K562 (cell line): ENCODE measurements at regions not wholly inside any gene's neighbourhood (a gene's known extent, or its start where the extent isn't known, plus 50 kb on each side); places are given as distances from the start of the nearest gene placed in this dataset.

Source experiments
- ATAC-seq: fragments of 200-7000 bp; cut with Tn5 transposase; 3 replicates; pipeline ENCODE4 v1.9.1; 2020; ENCODE audit warnings: moderate library complexity
- BruUV-seq: library from RNA; stranded (reverse); fragments of 400-500 nt; replicated peaks from 2 replicates; lab custom pipeline; 2021; lab: Mats Ljungman, UMichigan
- CTCF ChIA-PET: fragments of 300-600 bp; formaldehyde crosslinking; extraction: SDS; loops from one replicate; lab custom pipeline; 2021; ENCODE audit warnings: low intra/inter-chr PET ratio; lab: Yijun Ruan, JAX
- POLR2A ChIA-PET: fragments of 300-600, 350-650 bp; sonication (Branson Sonifier 250); formaldehyde crosslinking; extraction: SDS; loops from one replicate; lab custom pipeline; 2021; ENCODE audit warnings: antibody characterized with exemption, inconsistent platforms; lab: Yijun Ruan, JAX
- DNase-seq, 4 experiments: peaks; one replicate each; pipeline versions ENCODE4 v3.0.0 to v3.0.0-alpha.2; 2011 to 2018; ENCODE audit warnings: low spot score in 3 of 4, mixed read lengths in 3 of 4; ENCODE audit errors: extremely low read depth in 1 of 4
- FAIRE-seq: peaks from 2 replicates; lab custom pipeline; 2011; peaks lifted over from hg19 to GRCh38; lab: Jason Lieb, UNC
- H2AFZ ChIP-seq: 2 replicates; pipeline ENCODE4 v1.6.0; 2011; ENCODE audit warnings: low read depth, low read length, control low read depth, inconsistent platforms
- H3K27ac ChIP-seq: fragments of 200-600 bp; 3 replicates; pipeline ENCODE4 v1.8.0; 2011; ENCODE audit warnings: low read depth, mild to moderate bottlenecking, control low read depth, inconsistent platforms, low read length, moderate library complexity, mixed read lengths; ENCODE audit errors: extremely low read depth
- H3K27me3 ChIP-seq, 2 experiments: fragments of 300-600 bp in 1 of 2; 2 replicates in 1 of 2; 3 replicates in 1 of 2; pipeline versions ENCODE4 v1.6.0 to v1.8.0; 2011; ENCODE audit warnings: inconsistent platforms in 2 of 2, low read length in 2 of 2, mild to moderate bottlenecking in 1 of 2, mixed read lengths in 1 of 2, moderate library complexity in 1 of 2; ENCODE audit not compliant: control insufficient read depth in 2 of 2, insufficient read depth in 2 of 2
- H3K36me3 ChIP-seq: fragments of 300-600 bp; 3 replicates; pipeline ENCODE4 v1.8.0; 2011; ENCODE audit warnings: mild to moderate bottlenecking, low read length, inconsistent platforms; ENCODE audit not compliant: control insufficient read depth, insufficient read depth
- H3K4me1 ChIP-seq, 2 experiments: fragments of 200-600 bp in 1 of 2; replicated peaks in 1 of 2; 2 replicates in 1 of 2; 3 replicates in 1 of 2; pipeline versions ENCODE4 v1.5.1 to v1.8.0; 2011; ENCODE audit warnings: inconsistent platforms in 2 of 2, low read length in 2 of 2, mild to moderate bottlenecking in 1 of 2, mixed read lengths in 1 of 2, moderate library complexity in 1 of 2; ENCODE audit not compliant: control insufficient read depth in 2 of 2, insufficient read depth in 2 of 2
- H3K4me2 ChIP-seq: 2 replicates; pipeline ENCODE4 v1.6.1; 2011; ENCODE audit warnings: low read length, control low read depth, inconsistent platforms, mixed read lengths; ENCODE audit not compliant: insufficient read depth
- H3K4me3 ChIP-seq: fragments of 200-600 bp; sonication (generic), shearing (Covaris generic); 2 replicates; pipeline ENCODE4 v1.5.1; 2016; ENCODE audit warnings: control low read depth, inconsistent platforms
- H3K79me2 ChIP-seq: fragments of 200-600 bp; 3 replicates; pipeline ENCODE4 v1.8.0; 2011; ENCODE audit warnings: low read length, inconsistent platforms; ENCODE audit not compliant: control insufficient read depth, insufficient read depth
- H3K9ac ChIP-seq, 2 experiments: 2 replicates each; pipeline versions ENCODE4 v1.6.0 to v1.6.1; 2011; ENCODE audit warnings: low read depth in 2 of 2, low read length in 2 of 2, control low read depth in 1 of 2, inconsistent platforms in 1 of 2, mild to moderate bottlenecking in 1 of 2, mixed read lengths in 1 of 2; ENCODE audit not compliant: insufficient read depth in 1 of 2
- H3K9me1 ChIP-seq: one replicate; pipeline ENCODE4 v1.6.0; 2011; ENCODE audit warnings: inconsistent platforms, mild to moderate bottlenecking, low read length, moderate library complexity; ENCODE audit not compliant: control insufficient read depth, insufficient read depth
- H3K9me3 ChIP-seq: replicated peaks from 2 replicates; pipeline ENCODE4 v1.5.1; 2011; ENCODE audit warnings: low read depth, low read length, inconsistent platforms; ENCODE audit not compliant: control insufficient read depth, insufficient read depth
- H4K20me1 ChIP-seq: replicated peaks from 2 replicates; pipeline ENCODE4 v1.6.1; 2011; ENCODE audit warnings: low read length, inconsistent platforms, mixed read lengths; ENCODE audit not compliant: control insufficient read depth, insufficient read depth
- BRD9 ChIP-seq: fragments of 450-650 bp; IDR thresholded peaks from 2 replicates; pipeline ENCODE4 v1.6.1; 2018; ENCODE audit warnings: low read depth; ENCODE audit not compliant: partially characterized antibody
- FIP1L1 ChIP-seq: fragments of 200-400 bp; formaldehyde crosslinking; IDR thresholded peaks from 2 replicates; pipeline ENCODE4 v1.6.1; 2018; ENCODE audit warnings: mild to moderate bottlenecking, low read depth, low read length; ENCODE audit not compliant: poor library complexity, severe bottlenecking
- KAT8 ChIP-seq: fragments of 450-650 bp; IDR thresholded peaks from 2 replicates; pipeline ENCODE4 v1.6.1; 2016; ENCODE audit warnings: low read depth, mild to moderate bottlenecking
- MECOM ChIP-seq: fragments of 250-450 bp; sonication (Bioruptor Pico); IDR thresholded peaks from 2 replicates; pipeline ENCODE4 v1.8.0; 2022; ENCODE audit warnings: inconsistent platforms
- MED1 ChIP-seq: sonication (generic); formaldehyde crosslinking; IDR thresholded peaks from 2 replicates; pipeline ENCODE4 v1.8.1; 2023; ENCODE audit warnings: missing genetic modification reagents, borderline replicate concordance
- RBM34 ChIP-seq: fragments of 200-400 bp; formaldehyde crosslinking; IDR thresholded peaks from 2 replicates; pipeline ENCODE4 v1.6.1; 2018; ENCODE audit warnings: low read length, borderline replicate concordance; ENCODE audit not compliant: insufficient read depth
- TAF7 ChIP-seq: fragments of 450-650 bp; IDR thresholded peaks from 2 replicates; pipeline ENCODE4 v1.6.1; 2016; ENCODE audit warnings: missing genetic modification characterization, missing compliant biosample characterization
- U2AF2 ChIP-seq: fragments of 200-400 bp; formaldehyde crosslinking; optimal IDR thresholded peaks from 2 replicates; pipeline ENCODE3; 2017; ENCODE audit warnings: low read depth, mild to moderate bottlenecking, low read length
- WHSC1 ChIP-seq: IDR thresholded peaks from one replicate; pipeline ENCODE4 v1.6.1; 2012; ENCODE audit warnings: low read length, control low read depth, inconsistent platforms
- WGBS: fragments of 100-300 bp; shearing (Covaris generic); methylation state at CpG from one replicate; pipeline ENCODE4 v1.1.6; 2016; ENCODE audit warnings: low coverage, mixed read lengths; ENCODE audit not compliant: insufficient coverage; ENCODE audit errors: missing lambda C conversion rate; 5-methylcytosine and 5-hydroxymethylcytosine counted together
- in situ Hi-C: fragments of 300-500 bp; cut with MboI; formaldehyde crosslinking; loops from 4 replicates; pipeline ENCODE4 v1.15.0; 2018; ENCODE audit warnings: inconsistent platforms, mixed read lengths
- intact Hi-C: fragments of 100-400 bp; cut with micrococcal nuclease; formaldehyde crosslinking; loops from 2 replicates; pipeline ENCODE4 v1.14.2; 2022
- TF ChIP-seq, protein P1 (sequence below): fragments of 250-450 bp; sonication (Bioruptor Pico); IDR thresholded peaks from 2 replicates; pipeline ENCODE4 v1.4.0; 2020
- TF ChIP-seq, protein P2 (sequence below): conservative IDR thresholded peaks from 2 replicates; pipeline ENCODE4 v1.6.1; 2011; ENCODE audit warnings: low read depth, mild to moderate bottlenecking, low read length; ENCODE audit not compliant: control insufficient read depth
- TF ChIP-seq, protein P3 (sequence below): IDR thresholded peaks from 2 replicates; pipeline ENCODE4 v1.6.1; 2012; ENCODE audit warnings: low read depth, low read length, improper control_type of control experiment, borderline replicate concordance
- TF ChIP-seq, protein P4 (sequence below), 2 experiments: fragments of 450-650 bp in 1 of 2; sonication (generic) in 1 of 2; formaldehyde crosslinking in 1 of 2; IDR thresholded peaks in 1 of 2; conservative IDR thresholded peaks in 1 of 2; 2 replicates each; pipeline versions ENCODE4 v1.6.1 to v1.8.1; 2016 to 2023; ENCODE audit warnings: mild to moderate bottlenecking in 2 of 2, moderate library complexity in 2 of 2, inconsistent platforms in 1 of 2, missing genetic modification reagents in 1 of 2

DNA sequence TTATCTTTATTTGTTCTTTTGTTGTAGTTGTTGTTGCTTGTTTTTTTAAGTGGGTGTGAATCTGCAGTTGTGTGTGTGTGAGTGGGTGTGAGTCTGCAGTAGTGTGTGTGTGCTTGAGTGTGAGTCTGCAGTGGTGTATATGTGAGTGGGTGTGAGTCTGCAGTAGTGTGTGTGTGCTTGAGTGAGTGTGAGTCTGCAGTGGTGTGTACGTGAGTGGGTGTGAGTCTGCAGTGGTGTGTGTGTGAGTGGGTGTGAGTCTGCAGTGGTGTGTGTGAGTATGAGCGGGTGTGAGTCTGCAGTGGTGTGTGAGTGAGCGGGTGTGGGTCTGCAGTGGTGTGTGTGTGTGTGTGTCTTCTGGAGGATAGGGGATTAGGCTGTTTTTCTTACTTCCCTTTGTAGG is 1186.8 kb upstream of the SEL1L start (continued):
- TF ChIP-seq U2AF2 (no peak), MECOM (CRISPR knock-in tag) (no peak), MED1 (CRISPR knock-in tag) (no peak)
- TF ChIP-seq, protein P1, sequence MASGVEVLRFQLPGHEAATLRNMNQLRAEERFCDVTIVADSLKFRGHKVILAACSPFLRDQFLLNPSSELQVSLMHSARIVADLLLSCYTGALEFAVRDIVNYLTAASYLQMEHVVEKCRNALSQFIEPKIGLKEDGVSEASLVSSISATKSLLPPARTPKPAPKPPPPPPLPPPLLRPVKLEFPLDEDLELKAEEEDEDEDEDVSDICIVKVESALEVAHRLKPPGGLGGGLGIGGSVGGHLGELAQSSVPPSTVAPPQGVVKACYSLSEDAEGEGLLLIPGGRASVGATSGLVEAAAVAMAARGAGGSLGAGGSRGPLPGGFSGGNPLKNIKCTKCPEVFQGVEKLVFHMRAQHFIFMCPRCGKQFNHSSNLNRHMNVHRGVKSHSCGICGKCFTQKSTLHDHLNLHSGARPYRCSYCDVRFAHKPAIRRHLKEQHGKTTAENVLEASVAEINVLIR (CRISPR knock-in tag): no peak

DNA sequence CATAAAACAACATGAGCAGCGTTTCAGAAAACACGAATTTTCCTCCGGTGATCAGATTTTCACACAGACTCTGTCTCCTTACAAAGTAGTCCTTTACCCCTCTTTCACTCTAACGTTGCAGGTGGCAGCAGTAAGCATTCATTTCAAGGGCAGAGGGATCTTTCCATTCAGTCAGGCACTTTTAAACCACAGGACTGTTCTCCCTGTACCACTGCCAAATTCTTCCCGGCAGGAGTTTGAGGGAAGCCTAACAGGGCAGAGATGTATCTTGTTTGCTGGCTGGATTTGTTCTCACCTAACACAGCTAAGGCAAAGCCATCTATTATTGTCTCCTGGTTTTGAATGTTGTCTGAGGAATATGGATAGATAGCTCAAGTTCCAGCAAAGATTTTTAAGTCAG is 1187.3 kb upstream of the SEL1L start:
- H3K4me2 ChIP-seq: no peak overlapping the region
- H4K20me1 ChIP-seq: no peaks in the 10 kb centered on the region
- ChIA-PET CTCF (no interaction called here), POLR2A (no interaction called here)
- no peak for DNase-seq
- no peaks in the 10 kb centered on the region for H3K36me3 ChIP-seq
- ATAC-seq: no peak
- H3K9me1 ChIP-seq: no peaks in the 10 kb centered on the region
- WGBS: 3% methylated on average over 5 of the region's 5 CpGs
- no peak overlapping the region for H3K27ac ChIP-seq
- no peaks in the 10 kb centered on the region for H3K4me1 ChIP-seq
- no peaks in the 10 kb centered on the region for H3K27me3 ChIP-seq
- BruUV-seq: no TSS peak
- H3K9me3 ChIP-seq: no peaks in the 10 kb centered on the region; the same call in 1 of the 2 replicates
- in situ Hi-C loops (no loop called here), intact Hi-C loops (no loop called here)
- no peak for FAIRE-seq
- TF ChIP-seq WHSC1 (no peak), RBM34 (no peak), FIP1L1 (no peak), KAT8 (no peak), BRD9 (no peak), TAF7 (no peak)
- TF ChIP-seq, protein P2, sequence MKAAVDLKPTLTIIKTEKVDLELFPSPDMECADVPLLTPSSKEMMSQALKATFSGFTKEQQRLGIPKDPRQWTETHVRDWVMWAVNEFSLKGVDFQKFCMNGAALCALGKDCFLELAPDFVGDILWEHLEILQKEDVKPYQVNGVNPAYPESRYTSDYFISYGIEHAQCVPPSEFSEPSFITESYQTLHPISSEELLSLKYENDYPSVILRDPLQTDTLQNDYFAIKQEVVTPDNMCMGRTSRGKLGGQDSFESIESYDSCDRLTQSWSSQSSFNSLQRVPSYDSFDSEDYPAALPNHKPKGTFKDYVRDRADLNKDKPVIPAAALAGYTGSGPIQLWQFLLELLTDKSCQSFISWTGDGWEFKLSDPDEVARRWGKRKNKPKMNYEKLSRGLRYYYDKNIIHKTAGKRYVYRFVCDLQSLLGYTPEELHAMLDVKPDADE: no peak
- TF ChIP-seq, protein P3, sequence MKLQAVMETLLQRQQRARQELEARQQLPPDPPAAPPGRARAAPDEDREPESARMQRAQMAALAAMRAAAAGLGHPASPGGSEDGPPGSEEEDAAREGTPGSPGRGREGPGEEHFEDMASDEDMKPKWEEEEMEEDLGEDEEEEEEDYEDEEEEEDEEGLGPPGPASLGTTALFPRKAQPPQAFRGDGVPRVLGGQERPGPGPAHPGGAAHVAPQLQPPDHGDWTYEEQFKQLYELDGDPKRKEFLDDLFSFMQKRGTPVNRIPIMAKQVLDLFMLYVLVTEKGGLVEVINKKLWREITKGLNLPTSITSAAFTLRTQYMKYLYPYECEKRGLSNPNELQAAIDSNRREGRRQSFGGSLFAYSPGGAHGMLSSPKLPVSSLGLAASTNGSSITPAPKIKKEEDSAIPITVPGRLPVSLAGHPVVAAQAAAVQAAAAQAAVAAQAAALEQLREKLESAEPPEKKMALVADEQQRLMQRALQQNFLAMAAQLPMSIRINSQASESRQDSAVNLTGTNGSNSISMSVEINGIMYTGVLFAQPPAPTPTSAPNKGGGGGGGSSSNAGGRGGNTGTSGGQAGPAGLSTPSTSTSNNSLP: no peak
- TF ChIP-seq, protein P4, sequence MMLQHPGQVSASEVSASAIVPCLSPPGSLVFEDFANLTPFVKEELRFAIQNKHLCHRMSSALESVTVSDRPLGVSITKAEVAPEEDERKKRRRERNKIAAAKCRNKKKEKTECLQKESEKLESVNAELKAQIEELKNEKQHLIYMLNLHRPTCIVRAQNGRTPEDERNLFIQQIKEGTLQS (IDR thresholded peaks at IDR 0.05): no peak
- TF ChIP-seq, protein P4 (CRISPR knock-in tag; conservative IDR thresholded peaks at IDR 0.05): no peak
- no peak overlapping the region for H2AFZ ChIP-seq
- H3K4me3 ChIP-seq: no peak overlapping the region
- no peaks in the 10 kb centered on the region for H3K79me2 ChIP-seq
- no peak overlapping the region for H3K9ac ChIP-seq
